B cell (primary cell): ENCODE measurements at regions not wholly inside any gene's neighbourhood (a gene's known extent, or its start where the extent isn't known, plus 50 kb on each side); places are given as distances from the start of the nearest gene placed in this dataset.

ENCODE experiments used
- ATAC-seq: fragments of 200-7000 bp; cut with Tn5 transposase; one replicate; pipeline ENCODE4 v1.10.0; 2021; ENCODE audit warnings: low read depth, mild to moderate bottlenecking, moderate number of reproducible peaks, moderate library complexity
- CTCF ChIA-PET: fragments of 350-600 bp; sonication (Branson Sonifier 250); formaldehyde crosslinking; loops from one replicate; lab custom pipeline; 2021; ENCODE audit warnings: antibody characterized with exemption, inconsistent platforms; lab: Charles Lee
- POLR2A ChIA-PET: fragments of 350-600 bp; sonication (Branson Sonifier 250); formaldehyde crosslinking; loops from one replicate; lab custom pipeline; 2021; ENCODE audit warnings: antibody characterized with exemption; lab: Charles Lee
- DNase-seq: peaks from one replicate; pipeline ENCODE4 v3.0.0; 2013
- H2AFZ ChIP-seq: 2 replicates; pipeline ENCODE4 v1.6.1; 2012; ENCODE audit warnings: mild to moderate bottlenecking, low read depth, low read length; ENCODE audit not compliant: insufficient read depth, poor library complexity, severe bottlenecking
- H3K27ac ChIP-seq, 2 donors: 1 replicate in 1 of 2; 2 replicates in 1 of 2; pipeline ENCODE4 v1.5.1; 2012 to 2013; ENCODE audit warnings: low read length in 2 of 2, mild to moderate bottlenecking in 2 of 2, moderate library complexity in 1 of 2
- H3K27me3 ChIP-seq, 4 experiments: fragments of 200-600 bp in 1 of 4; sonication (generic) in 1 of 4; replicated peaks in 1 of 4; 1 replicate in 2 of 4; 2 replicates in 2 of 4; pipeline versions ENCODE4 v1.6.1 to v1.7.0; 2013 to 2016; ENCODE audit warnings: low read length in 3 of 4, mild to moderate bottlenecking in 2 of 4, mixed read lengths in 1 of 4, moderate library complexity in 1 of 4; ENCODE audit not compliant: insufficient read depth in 4 of 4, control insufficient read depth in 3 of 4; ENCODE audit errors: control extremely low read depth in 1 of 4
- H3K36me3 ChIP-seq, 2 experiments: replicated peaks in 1 of 2; 1 replicate in 1 of 2; 2 replicates in 1 of 2; pipeline versions ENCODE4 v1.6.1 to v1.7.1; 2013; ENCODE audit warnings: low read length in 1 of 2; ENCODE audit not compliant: insufficient read depth in 2 of 2, control insufficient read depth in 1 of 2; ENCODE audit errors: control extremely low read depth in 1 of 2, extremely low read depth in 1 of 2
- H3K4me1 ChIP-seq, 2 donors: fragments of 200-600 bp in 1 of 2; sonication (generic) in 1 of 2; 1 replicate in 1 of 2; 2 replicates in 1 of 2; pipeline versions ENCODE4 v1.5.1 to v1.6.1; 2013 to 2017; ENCODE audit warnings: low read length in 2 of 2; ENCODE audit not compliant: control insufficient read depth in 2 of 2, insufficient read depth in 2 of 2
- H3K4me2 ChIP-seq: replicated peaks from 2 replicates; pipeline ENCODE3; 2012; ENCODE audit warnings: mild to moderate bottlenecking, low read depth, low read length; ENCODE audit not compliant: poor library complexity, severe bottlenecking
- H3K4me3 ChIP-seq, 5 experiments: fragments of 200-600 bp in 1 of 5; sonication (generic) in 1 of 5; 1 replicate in 3 of 5; 2 replicates in 2 of 5; pipeline versions ENCODE4 v1.5.1 to v1.7.0; 2011 to 2016; ENCODE audit warnings: low read length in 4 of 5, mild to moderate bottlenecking in 4 of 5, low read depth in 2 of 5, control low read depth in 1 of 5, moderate library complexity in 1 of 5; ENCODE audit not compliant: insufficient read depth in 1 of 5; ENCODE audit errors: control extremely low read depth in 1 of 5, extremely low read depth in 1 of 5
- H3K79me2 ChIP-seq: fragments of 200-600 bp; sonication (generic); one replicate; pipeline ENCODE4 v1.6.0; 2016; ENCODE audit warnings: low read length; ENCODE audit not compliant: control insufficient read depth, insufficient read depth
- H3K9ac ChIP-seq: fragments of 200-600 bp; sonication (generic); 2 replicates; pipeline ENCODE4 v1.6.1; 2017; ENCODE audit warnings: mild to moderate bottlenecking, low read length, moderate library complexity
- H3K9me3 ChIP-seq, 3 donors: one replicate each; pipeline versions ENCODE4 v1.6.1 to v1.7.1; 2013; ENCODE audit warnings: low read length in 2 of 3; ENCODE audit not compliant: control insufficient read depth in 2 of 3, insufficient read depth in 1 of 3; ENCODE audit errors: control extremely low read depth in 1 of 3
- H4K20me1 ChIP-seq: 2 replicates; pipeline ENCODE4 v1.6.0; 2012; ENCODE audit warnings: mild to moderate bottlenecking, low read length; ENCODE audit not compliant: insufficient read depth, control insufficient read depth, poor library complexity, severe bottlenecking
- H3K27ac Mint-ChIP-seq: one replicate; pipeline ENCODE4 v1.8.0; 2021; ENCODE audit warnings: mixed read lengths
- H3K27me3 Mint-ChIP-seq: one replicate; pipeline ENCODE4 v1.8.0; 2021; ENCODE audit warnings: mixed read lengths
- H3K4me1 Mint-ChIP-seq: one replicate; pipeline ENCODE4 v1.8.0; 2021; ENCODE audit warnings: mixed read lengths
- H3K4me3 Mint-ChIP-seq: one replicate; pipeline ENCODE4 v1.8.0; 2021; ENCODE audit warnings: mixed read lengths
- H3K9me3 Mint-ChIP-seq: one replicate; pipeline ENCODE4 v1.8.0; 2022; ENCODE audit warnings: mixed read lengths; ENCODE audit not compliant: insufficient read depth
- EZH2 ChIP-seq: IDR thresholded peaks from 2 replicates; pipeline ENCODE4 v1.6.1; 2012; ENCODE audit warnings: borderline replicate concordance, low read depth, mild to moderate bottlenecking, moderate library complexity, low read length; ENCODE audit not compliant: insufficient read depth, poor library complexity, severe bottlenecking
- WGBS: methylation state at CpG from one replicate; pipeline ENCODE4 v1.1.5; 2013; ENCODE audit warnings: missing lambda C conversion rate; ENCODE audit not compliant: insufficient coverage; 5-methylcytosine and 5-hydroxymethylcytosine counted together
- intact Hi-C: fragments of 100-400 bp; cut with micrococcal nuclease; formaldehyde crosslinking; loops from one replicate; pipeline ENCODE4 v1.10.0; 2022
- TF ChIP-seq, protein P1 (sequence below): fragments of 200-600 bp; IDR thresholded peaks from one replicate; pipeline ENCODE4 v1.8.0; 2022; ENCODE audit warnings: antibody characterized with exemption, mild to moderate bottlenecking

DNA sequence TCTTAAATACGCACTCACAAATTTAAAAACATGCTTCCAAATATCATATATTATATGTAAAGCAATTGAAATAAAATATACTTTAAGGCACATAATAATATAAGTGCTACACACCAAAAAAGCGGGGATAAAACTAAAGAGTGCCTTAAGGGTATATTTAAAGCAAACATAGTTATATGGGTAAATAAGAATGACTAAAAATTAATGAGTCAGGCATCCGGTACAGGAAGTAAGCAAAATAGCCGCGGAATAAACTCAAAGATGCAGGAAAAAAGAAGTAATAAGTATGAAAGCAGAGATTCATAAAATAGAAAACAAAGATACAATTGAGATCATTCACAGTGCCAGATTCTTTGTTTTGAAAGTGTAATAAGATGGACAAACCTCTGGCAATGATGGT lies 503.5 kb upstream of the SOX11 start:
- CTCF ChIA-PET: no interaction called here
- H3K9ac ChIP-seq: no peak overlapping the region
- no peak overlapping the region for H3K4me2 ChIP-seq
- WGBS: no CpG with 5 or more reads among the region's 5 CpGs
- intact Hi-C loops: no loop called here
- no peak for TF ChIP-seq EZH2
- TF ChIP-seq, protein P1, sequence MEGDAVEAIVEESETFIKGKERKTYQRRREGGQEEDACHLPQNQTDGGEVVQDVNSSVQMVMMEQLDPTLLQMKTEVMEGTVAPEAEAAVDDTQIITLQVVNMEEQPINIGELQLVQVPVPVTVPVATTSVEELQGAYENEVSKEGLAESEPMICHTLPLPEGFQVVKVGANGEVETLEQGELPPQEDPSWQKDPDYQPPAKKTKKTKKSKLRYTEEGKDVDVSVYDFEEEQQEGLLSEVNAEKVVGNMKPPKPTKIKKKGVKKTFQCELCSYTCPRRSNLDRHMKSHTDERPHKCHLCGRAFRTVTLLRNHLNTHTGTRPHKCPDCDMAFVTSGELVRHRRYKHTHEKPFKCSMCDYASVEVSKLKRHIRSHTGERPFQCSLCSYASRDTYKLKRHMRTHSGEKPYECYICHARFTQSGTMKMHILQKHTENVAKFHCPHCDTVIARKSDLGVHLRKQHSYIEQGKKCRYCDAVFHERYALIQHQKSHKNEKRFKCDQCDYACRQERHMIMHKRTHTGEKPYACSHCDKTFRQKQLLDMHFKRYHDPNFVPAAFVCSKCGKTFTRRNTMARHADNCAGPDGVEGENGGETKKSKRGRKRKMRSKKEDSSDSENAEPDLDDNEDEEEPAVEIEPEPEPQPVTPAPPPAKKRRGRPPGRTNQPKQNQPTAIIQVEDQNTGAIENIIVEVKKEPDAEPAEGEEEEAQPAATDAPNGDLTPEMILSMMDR: no peak
- no peak overlapping the region for H3K4me3 ChIP-seq
- H3K4me1 ChIP-seq: no peaks in the 10 kb centered on the region
- Mint-ChIP-seq H3K27ac (no peak overlapping the region), H3K4me1 (no peaks in the 10 kb centered on the region), H3K9me3 (peaks cover 8% of the 10 kb centered on the region), H3K4me3 (no peak overlapping the region), H3K27me3 (no peaks in the 10 kb centered on the region)
- ATAC-seq: no peak
- no peaks in the 10 kb centered on the region for H3K36me3 ChIP-seq
- no peaks in the 10 kb centered on the region for H3K9me3 ChIP-seq
- no peaks in the 10 kb centered on the region for H3K27me3 ChIP-seq
- H2AFZ ChIP-seq: no peak overlapping the region
- POLR2A ChIA-PET: no interaction called here
- no peak overlapping the region for H3K27ac ChIP-seq
- no peak for DNase-seq
- no peaks in the 10 kb centered on the region for H3K79me2 ChIP-seq
- H4K20me1 ChIP-seq: no peaks in the 10 kb centered on the region

DNA sequence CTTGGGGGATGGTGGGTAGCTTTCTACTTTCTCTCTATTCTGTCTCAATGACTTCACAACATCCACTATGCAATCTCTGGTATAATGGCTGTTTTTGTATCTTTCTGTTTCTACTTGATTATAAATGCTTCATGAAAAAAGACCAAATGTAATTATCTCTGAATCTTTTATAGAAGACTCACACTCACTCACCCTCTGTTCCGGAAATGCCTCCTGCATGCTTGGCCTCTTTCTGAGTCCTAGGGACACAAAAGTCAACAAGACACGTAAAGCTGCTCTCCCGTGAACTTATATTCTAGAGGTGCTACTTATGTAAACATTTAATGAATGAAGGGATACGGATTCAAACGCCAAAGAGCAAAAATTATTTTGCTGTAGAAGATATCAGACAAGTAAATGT lies 502.2 kb upstream of the SOX11 start:
- CTCF ChIA-PET: no interaction called here
- H3K9me3 ChIP-seq: peaks cover 0 to 1% (median 0%) of the 10 kb centered on the region in 3 donors
- H3K27me3 Mint-ChIP-seq: no peaks in the 10 kb centered on the region
- no peak for ATAC-seq
- no peaks in the 10 kb centered on the region for H3K4me1 ChIP-seq
- TF ChIP-seq, protein P1: no peak
- no peak for TF ChIP-seq EZH2
- no peak overlapping the region for H3K4me3 Mint-ChIP-seq
- H3K9ac ChIP-seq: no peak overlapping the region
- 100% methylated on average over 1 of the region's 5 CpGs for WGBS
- H3K27me3 ChIP-seq: no peaks in the 10 kb centered on the region
- no peak overlapping the region for H3K4me3 ChIP-seq
- H3K79me2 ChIP-seq: no peaks in the 10 kb centered on the region
- H3K4me1 Mint-ChIP-seq: no peaks in the 10 kb centered on the region
- H3K27ac ChIP-seq: no peak overlapping the region
- peaks cover 7% of the 10 kb centered on the region for H3K9me3 Mint-ChIP-seq
- H2AFZ ChIP-seq: no peak overlapping the region
- no peak overlapping the region for H3K27ac Mint-ChIP-seq
- H3K4me2 ChIP-seq: no peak overlapping the region
- POLR2A ChIA-PET: no interaction called here
- no peaks in the 10 kb centered on the region for H3K36me3 ChIP-seq
- DNase-seq: no peak
- intact Hi-C loops: no loop called here
- H4K20me1 ChIP-seq: no peaks in the 10 kb centered on the region
